WTC11 (cell line): ENCODE measurements at regions not wholly inside any gene's neighbourhood (a gene's known extent, or its start where the extent isn't known, plus 50 kb on each side); places are given as distances from the start of the nearest gene placed in this dataset.

Experiments
- ATAC-seq: fragments of 200-7000 bp; cut with Tn5 transposase; 2 replicates; pipeline ENCODE4 v1.10.0; 2021; ENCODE audit warnings: mild to moderate bottlenecking, moderate library complexity
- CTCF ChIA-PET: fragments of 300-600 bp; sonication (Branson Sonifier 250); formaldehyde crosslinking; loops from one replicate; lab custom pipeline; 2021; ENCODE audit warnings: antibody characterized with exemption; lab: Charles Lee
- POLR2A ChIA-PET: fragments of 350-600 bp; sonication (Branson Sonifier 250); formaldehyde crosslinking; loops from one replicate; lab custom pipeline; 2021; ENCODE audit warnings: antibody characterized with exemption; lab: Charles Lee
- DNase-seq: peaks from one replicate; pipeline ENCODE4 v3.0.0; 2021; ENCODE audit warnings: low spot score
- H3K27ac Mint-ChIP-seq: 2 replicates; pipeline ENCODE4 v1.8.0; 2021; ENCODE audit warnings: mixed read lengths
- H3K27me3 Mint-ChIP-seq: 2 replicates; pipeline ENCODE4 v1.8.0; 2021; ENCODE audit warnings: low read depth, mild to moderate bottlenecking, moderate library complexity, mixed read lengths
- H3K36me3 Mint-ChIP-seq: 2 replicates; pipeline ENCODE4 v1.8.0; 2021; ENCODE audit warnings: mixed read lengths
- H3K4me1 Mint-ChIP-seq: 2 replicates; pipeline ENCODE4 v1.8.0; 2022; ENCODE audit warnings: mixed read lengths
- H3K4me3 Mint-ChIP-seq: 2 replicates; pipeline ENCODE4 v1.8.0; 2021; ENCODE audit warnings: mild to moderate bottlenecking, moderate library complexity, mixed read lengths
- H3K9me3 Mint-ChIP-seq: 2 replicates; pipeline ENCODE4 v1.8.0; 2021; ENCODE audit warnings: mixed read lengths
- AR ChIP-seq: fragments of 250-450 bp; sonication (Bioruptor Pico); IDR thresholded peaks from 2 replicates; pipeline ENCODE4 v1.9.0; 2021; ENCODE audit warnings: mild to moderate bottlenecking
- ATF1 ChIP-seq: sonication (generic); formaldehyde crosslinking; IDR thresholded peaks from 2 replicates; pipeline ENCODE4 v1.8.1; 2023; ENCODE audit warnings: mild to moderate bottlenecking, moderate library complexity, missing genetic modification reagents
- CBFB ChIP-seq: sonication (generic); formaldehyde crosslinking; IDR thresholded peaks from 2 replicates; pipeline ENCODE4 v1.8.1; 2022; ENCODE audit warnings: mild to moderate bottlenecking, low read depth, missing genetic modification reagents
- FOXP4 ChIP-seq: sonication (generic); formaldehyde crosslinking; IDR thresholded peaks from 2 replicates; pipeline ENCODE4 v1.8.0; 2022; ENCODE audit warnings: mild to moderate bottlenecking, missing genetic modification reagents
- GTF2I ChIP-seq: fragments of 250-450 bp; sonication (Bioruptor Pico); conservative IDR thresholded peaks from 2 replicates; pipeline ENCODE4 v1.4.0; 2021; ENCODE audit warnings: mild to moderate bottlenecking
- HMGA2 ChIP-seq: fragments of 250-450 bp; sonication (Bioruptor Pico); IDR thresholded peaks from 2 replicates; pipeline ENCODE4 v1.4.0; 2021; ENCODE audit warnings: mild to moderate bottlenecking, moderate library complexity
- IRF2 ChIP-seq: sonication (generic); formaldehyde crosslinking; IDR thresholded peaks from 2 replicates; pipeline ENCODE4 v1.8.0; 2022; ENCODE audit warnings: low read depth, missing genetic modification reagents, borderline replicate concordance
- JAZF1 ChIP-seq: fragments of 250-450 bp; sonication (Bioruptor Pico); IDR thresholded peaks from 2 replicates; pipeline ENCODE4 v1.9.0; 2021; ENCODE audit warnings: moderate library complexity, mild to moderate bottlenecking, inconsistent platforms
- NFE2L1 ChIP-seq: sonication (generic); formaldehyde crosslinking; IDR thresholded peaks from 2 replicates; pipeline ENCODE4 v1.8.1; 2023; ENCODE audit warnings: missing genetic modification reagents
- NR2C2 ChIP-seq: sonication (generic); formaldehyde crosslinking; IDR thresholded peaks from 2 replicates; pipeline ENCODE4 v1.8.0; 2022; ENCODE audit warnings: mild to moderate bottlenecking, missing genetic modification reagents
- PREB ChIP-seq: sonication (generic); formaldehyde crosslinking; IDR thresholded peaks from 2 replicates; pipeline ENCODE4 v1.8.1; 2022; ENCODE audit warnings: mild to moderate bottlenecking, missing genetic modification reagents, moderate library complexity, borderline replicate concordance
- RORB ChIP-seq: fragments of 250-450 bp; sonication (Bioruptor Pico); IDR thresholded peaks from 2 replicates; pipeline ENCODE4 v1.9.0; 2021; ENCODE audit warnings: mild to moderate bottlenecking
- SP1 ChIP-seq: sonication (generic); formaldehyde crosslinking; conservative IDR thresholded peaks from 2 replicates; pipeline ENCODE4 v1.8.1; 2022; ENCODE audit warnings: missing genetic modification reagents
- ZNF396 ChIP-seq: fragments of 250-450 bp; sonication (Bioruptor Pico); IDR thresholded peaks from 2 replicates; pipeline ENCODE4 v1.8.0; 2021; ENCODE audit warnings: mild to moderate bottlenecking, moderate library complexity, borderline replicate concordance
- ZNF425 ChIP-seq: fragments of 250-450 bp; sonication (Bioruptor Pico); conservative IDR thresholded peaks from 2 replicates; pipeline ENCODE4 v1.9.0; 2021; ENCODE audit warnings: mild to moderate bottlenecking
- TF ChIP-seq, protein P1 (sequence below): sonication (generic); formaldehyde crosslinking; IDR thresholded peaks from 2 replicates; pipeline ENCODE4 v1.8.1; 2023; ENCODE audit warnings: mild to moderate bottlenecking, moderate library complexity, missing genetic modification reagents

GRCh38 chr10:78644550-78644949 is 424.2 kb upstream of the ZMIZ1 start:
- CTCF ChIA-PET: no interaction called here
- ATAC-seq: no peak
- Mint-ChIP-seq H3K27me3 (no peaks in the 10 kb centered on the region; the same call in 1 of the 2 replicates), H3K9me3 (peaks cover 17% of the 10 kb centered on the region), H3K4me3 (no peak overlapping the region)
- TF ChIP-seq PREB (CRISPR knock-in tag): no peak
- no peak for TF ChIP-seq CBFB (CRISPR knock-in tag)
- no peak for TF ChIP-seq ZNF425
- TF ChIP-seq NR2C2 (CRISPR knock-in tag): no peak
- no peak for TF ChIP-seq ATF1
- TF ChIP-seq, all 79 proteins: peak for 0
- DNase-seq: no peak
- no peak overlapping the region for H3K27ac Mint-ChIP-seq
- H3K4me1 Mint-ChIP-seq: no peaks in the 10 kb centered on the region
- POLR2A ChIA-PET: no interaction called here
- H3K36me3 Mint-ChIP-seq: 0 out of 2 replicates have a peak, but pooled peaks cover 4% of the 10 kb centered on the region

DNA sequence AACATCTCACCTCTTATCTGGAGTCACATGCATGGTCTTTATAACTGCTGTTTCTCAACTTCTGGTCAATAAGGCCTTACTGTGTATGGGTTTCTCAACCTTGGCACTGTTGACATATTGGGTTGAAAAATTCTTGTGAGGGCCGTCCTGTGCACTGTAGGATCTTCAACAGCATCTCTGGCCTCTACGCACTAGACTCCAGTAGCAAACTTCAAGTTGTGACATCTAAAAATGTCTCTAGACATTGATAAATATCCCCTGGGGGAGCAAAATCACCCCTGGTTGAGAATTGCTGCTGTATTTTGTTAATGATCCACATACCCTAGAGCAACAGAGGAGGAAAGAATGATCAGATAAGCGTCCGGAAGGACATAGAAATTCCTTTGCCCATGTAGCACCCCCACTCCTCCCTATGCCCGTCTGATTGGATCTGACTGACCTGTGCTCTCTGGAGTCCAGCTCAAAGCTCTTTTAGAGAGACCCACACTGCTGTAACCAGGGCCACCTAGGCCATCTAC is 423.5 kb upstream of the ZMIZ1 start:
- Mint-ChIP-seq H3K27me3 (no peaks in the 10 kb centered on the region; the same call in 1 of the 2 replicates), H3K4me1 (no peaks in the 10 kb centered on the region), H3K27ac (no peak overlapping the region), H3K36me3 (0 out of 2 replicates have a peak, but pooled peaks cover 4% of the 10 kb centered on the region), H3K4me3 (no peak overlapping the region), H3K9me3 (peaks cover 17% of the 10 kb centered on the region)
- ChIA-PET CTCF (no interaction called here), POLR2A (no interaction called here)
- DNase-seq (no peak), ATAC-seq (no peak)
- no peak for TF ChIP-seq NFE2L1 (CRISPR knock-in tag)
- TF ChIP-seq PREB (CRISPR knock-in tag): no peak
- no peak for TF ChIP-seq FOXP4
- TF ChIP-seq AR (CRISPR knock-in tag): no peak
- no peak for TF ChIP-seq ZNF396 (CRISPR knock-in tag)
- no peak for TF ChIP-seq JAZF1 (CRISPR knock-in tag)
- TF ChIP-seq RORB: no peak
- TF ChIP-seq GTF2I (CRISPR knock-in tag): no peak
- no peak for TF ChIP-seq IRF2 (CRISPR knock-in tag)

GRCh38 chr10:78645975-78646374 is 422.8 kb upstream of the ZMIZ1 start:
- DNase-seq: no peak
- Mint-ChIP-seq H3K36me3 (0 out of 2 replicates have a peak, but pooled peaks cover 4% of the 10 kb centered on the region), H3K9me3 (peaks cover 17% of the 10 kb centered on the region), H3K4me1 (no peaks in the 10 kb centered on the region), H3K27ac (no peak overlapping the region), H3K4me3 (no peak overlapping the region), H3K27me3 (no peaks in the 10 kb centered on the region; the same call in 1 of the 2 replicates)
- no peak for ATAC-seq
- TF ChIP-seq, protein P1, sequence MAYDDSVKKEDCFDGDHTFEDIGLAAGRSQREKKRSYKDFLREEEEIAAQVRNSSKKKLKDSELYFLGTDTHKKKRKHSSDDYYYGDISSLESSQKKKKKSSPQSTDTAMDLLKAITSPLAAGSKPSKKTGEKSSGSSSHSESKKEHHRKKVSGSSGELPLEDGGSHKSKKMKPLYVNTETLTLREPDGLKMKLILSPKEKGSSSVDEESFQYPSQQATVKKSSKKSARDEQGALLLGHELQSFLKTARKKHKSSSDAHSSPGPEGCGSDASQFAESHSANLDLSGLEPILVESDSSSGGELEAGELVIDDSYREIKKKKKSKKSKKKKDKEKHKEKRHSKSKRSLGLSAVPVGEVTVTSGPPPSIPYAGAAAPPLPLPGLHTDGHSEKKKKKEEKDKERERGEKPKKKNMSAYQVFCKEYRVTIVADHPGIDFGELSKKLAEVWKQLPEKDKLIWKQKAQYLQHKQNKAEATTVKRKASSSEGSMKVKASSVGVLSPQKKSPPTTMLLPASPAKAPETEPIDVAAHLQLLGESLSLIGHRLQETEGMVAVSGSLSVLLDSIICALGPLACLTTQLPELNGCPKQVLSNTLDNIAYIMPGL (CRISPR knock-in tag): no peak
- TF ChIP-seq SP1 (CRISPR knock-in tag) (no peak), HMGA2 (CRISPR knock-in tag) (no peak)
- ChIA-PET POLR2A (no interaction called here), CTCF (no interaction called here)
